Left kidney (tissue), 1 donor: ENCODE measurements at regions not wholly inside any gene's neighbourhood (a gene's known extent, or its start where the extent isn't known, plus 50 kb on each side); places are given as distances from the start of the nearest gene placed in this dataset.

Experiments
- DNase-seq: peaks from one replicate; pipeline ENCODE4 v3.0.0-alpha.2; 2013

- DNase-seq: no peak
Observed at GRCh38 chr12:23472329-23472971, 477.0 kb downstream of the SOX5 start.

GRCh38 chr12:23473071-23473470 lies 476.4 kb downstream of the SOX5 start:
- DNase-seq: no peak

- no peak for DNase-seq
Observed at GRCh38 chr12:23474438-23474976, 475.0 kb downstream of the SOX5 start.
